Mucosa of descending colon (tissue), 3 donors: ENCODE measurements at regions not wholly inside any gene's neighbourhood (a gene's known extent, or its start where the extent isn't known, plus 50 kb on each side); places are given as distances from the start of the nearest gene placed in this dataset.
A peak's percentile ranks its signal among the peaks of the same experiment; 100 is the strongest.

Source experiments
- ATAC-seq: fragments of 200-7000 bp; cut with Tn5 transposase; one replicate; pipeline ENCODE4 v1.9.1; 2020; ENCODE audit warnings: mild to moderate bottlenecking, moderate library complexity
- DNase-seq, 3 donors: peaks; one replicate each; pipeline ENCODE4 v3.0.0-alpha.2; 2020
- H3K36me3 ChIP-seq: fragments of 200-600 bp; one replicate; pipeline ENCODE4 v1.8.0; 2021; ENCODE audit warnings: low read depth, mild to moderate bottlenecking
- H3K4me1 ChIP-seq: fragments of 200-600 bp; one replicate; pipeline ENCODE4 v1.8.0; 2021; ENCODE audit warnings: low read depth, mild to moderate bottlenecking
- H3K4me3 ChIP-seq: fragments of 200-600 bp; one replicate; pipeline ENCODE4 v1.8.0; 2021; ENCODE audit warnings: mild to moderate bottlenecking
- H3K9me3 ChIP-seq: fragments of 200-600 bp; one replicate; pipeline ENCODE4 v1.8.0; 2021; ENCODE audit warnings: mild to moderate bottlenecking
- intact Hi-C, 2 donors: fragments of 100-400 bp; cut with DNase I in 1 of 2; cut with micrococcal nuclease in 1 of 2; formaldehyde crosslinking; loops; one replicate each; pipeline versions ENCODE4 v1.11.0 to v1.11.1; 2022; cut with DNase I, micrococcal nuclease
- TF ChIP-seq, protein P1 (sequence below): fragments of 200-600 bp; IDR thresholded peaks from one replicate; pipeline ENCODE4 v1.8.0; 2022; ENCODE audit warnings: antibody characterized with exemption, mild to moderate bottlenecking
- donor health status: DM: no; HTN: no; CAD: no; lungs with moderate emphysema.
- donor health status: DM: no; HTN: no; CAD: no.
- donor health status: DM: no; HTN: yes; CAD: no.

DNA sequence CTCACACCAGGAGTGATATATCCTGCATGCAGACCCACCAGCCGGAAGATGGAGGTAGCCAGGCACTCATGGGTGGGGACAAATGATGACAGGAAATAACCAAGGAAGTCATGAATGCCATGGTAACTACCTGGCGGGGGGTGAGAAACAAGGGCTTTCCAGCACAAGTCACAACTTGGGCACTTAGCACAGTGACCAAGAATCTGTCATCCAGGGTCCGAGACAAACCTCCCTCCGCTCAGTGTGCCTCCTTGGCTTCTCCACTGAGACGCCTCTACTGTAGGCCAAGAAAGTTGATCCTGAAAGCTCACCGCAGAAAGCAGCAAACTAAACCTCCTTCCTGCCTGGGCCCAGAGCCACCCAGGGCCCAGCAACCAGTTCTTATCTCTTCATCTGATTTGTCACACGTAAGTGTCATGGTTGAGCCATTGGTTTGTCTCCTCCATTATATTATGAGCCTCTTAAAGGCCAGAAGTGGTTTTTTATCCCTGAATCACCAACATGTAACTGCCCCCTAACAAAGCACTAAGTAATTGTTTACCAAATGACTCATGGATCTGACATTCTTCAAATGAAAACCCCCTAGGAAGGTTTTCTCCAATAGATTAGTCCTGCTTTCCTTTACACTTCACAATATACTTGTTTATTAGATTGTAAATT, 84.3 kb upstream of the TAB2 start:
- ATAC-seq, result peak; percentile 44
- intact Hi-C loops, result no loop called here
- no peaks in the 10 kb centered on the region for H3K4me1 ChIP-seq
- H3K4me3 ChIP-seq, result no peak overlapping the region
- TF ChIP-seq, protein P1, sequence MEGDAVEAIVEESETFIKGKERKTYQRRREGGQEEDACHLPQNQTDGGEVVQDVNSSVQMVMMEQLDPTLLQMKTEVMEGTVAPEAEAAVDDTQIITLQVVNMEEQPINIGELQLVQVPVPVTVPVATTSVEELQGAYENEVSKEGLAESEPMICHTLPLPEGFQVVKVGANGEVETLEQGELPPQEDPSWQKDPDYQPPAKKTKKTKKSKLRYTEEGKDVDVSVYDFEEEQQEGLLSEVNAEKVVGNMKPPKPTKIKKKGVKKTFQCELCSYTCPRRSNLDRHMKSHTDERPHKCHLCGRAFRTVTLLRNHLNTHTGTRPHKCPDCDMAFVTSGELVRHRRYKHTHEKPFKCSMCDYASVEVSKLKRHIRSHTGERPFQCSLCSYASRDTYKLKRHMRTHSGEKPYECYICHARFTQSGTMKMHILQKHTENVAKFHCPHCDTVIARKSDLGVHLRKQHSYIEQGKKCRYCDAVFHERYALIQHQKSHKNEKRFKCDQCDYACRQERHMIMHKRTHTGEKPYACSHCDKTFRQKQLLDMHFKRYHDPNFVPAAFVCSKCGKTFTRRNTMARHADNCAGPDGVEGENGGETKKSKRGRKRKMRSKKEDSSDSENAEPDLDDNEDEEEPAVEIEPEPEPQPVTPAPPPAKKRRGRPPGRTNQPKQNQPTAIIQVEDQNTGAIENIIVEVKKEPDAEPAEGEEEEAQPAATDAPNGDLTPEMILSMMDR, result no peak
- H3K9me3 ChIP-seq, result no peaks in the 10 kb centered on the region
- no peaks in the 10 kb centered on the region for H3K36me3 ChIP-seq
- no peak for DNase-seq

DNA sequence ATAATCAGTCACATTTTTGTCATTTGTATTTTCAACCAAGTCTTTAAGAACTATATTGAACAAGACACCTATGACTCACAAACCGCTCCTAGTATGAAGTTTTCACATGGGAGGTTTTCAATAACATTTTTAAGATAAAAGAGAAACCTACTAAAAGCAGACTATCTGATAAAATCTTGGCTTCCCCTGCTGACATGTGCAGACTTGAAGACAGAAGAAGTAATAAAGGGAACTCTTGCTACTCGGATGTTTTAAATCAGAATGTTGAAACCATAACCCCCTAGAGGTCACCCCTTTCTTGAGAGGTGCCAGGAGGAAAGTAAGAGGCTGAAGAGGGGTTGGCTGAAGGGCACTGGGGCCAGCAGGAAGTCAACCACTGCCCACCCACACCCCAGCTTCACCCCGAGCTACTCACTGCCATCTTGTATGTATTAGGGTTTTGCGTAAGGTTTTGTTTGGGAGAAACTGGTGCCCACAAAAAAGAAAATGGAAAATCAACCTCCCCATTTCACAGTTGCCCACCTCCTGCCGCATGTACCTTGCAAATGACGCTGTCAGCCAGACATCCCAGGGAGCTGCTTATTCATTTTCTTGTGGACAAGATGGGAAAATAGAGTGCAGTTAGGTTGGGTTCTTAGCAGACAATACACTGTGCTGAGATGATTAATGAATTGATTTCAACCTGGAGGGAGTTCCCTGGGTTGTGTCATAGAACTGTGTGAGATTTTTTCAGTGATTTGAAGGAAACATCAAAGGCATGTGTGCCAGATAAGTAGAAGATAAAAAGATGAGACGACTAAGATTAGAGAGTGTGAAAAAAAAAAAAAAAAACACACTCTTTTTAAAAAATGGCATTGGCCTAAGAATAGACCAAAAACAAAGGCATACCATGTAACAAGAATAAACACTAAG, 83.2 kb upstream of the TAB2 start:
- no peaks in the 10 kb centered on the region for H3K36me3 ChIP-seq
- H3K9me3 ChIP-seq, result no peaks in the 10 kb centered on the region
- H3K4me3 ChIP-seq, result no peak overlapping the region
- DNase-seq (no peak), ATAC-seq (no peak)
- H3K4me1 ChIP-seq, result no peaks in the 10 kb centered on the region
- TF ChIP-seq, protein P1, result no peak
- intact Hi-C loops, result no loop called here

DNA sequence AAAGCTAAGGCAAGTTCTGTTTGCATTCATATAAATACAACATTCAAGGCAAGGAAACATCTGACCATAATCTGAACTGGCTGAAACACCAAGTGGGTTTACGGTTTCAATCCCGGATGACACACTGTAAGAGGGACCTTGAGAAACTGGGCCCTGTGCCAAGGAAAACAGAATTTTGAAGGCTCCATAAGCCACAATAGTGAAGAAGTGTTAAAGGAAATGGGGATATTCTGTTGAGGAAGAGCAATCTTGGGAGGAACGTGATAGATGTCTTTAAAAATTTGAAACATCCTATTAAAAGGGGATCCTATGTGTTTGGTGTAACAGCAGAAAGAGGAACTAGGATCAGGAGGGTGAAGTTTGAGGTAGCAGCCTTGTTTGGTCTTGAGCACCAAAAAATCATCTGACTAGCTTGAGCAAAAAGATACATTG, 82.4 kb upstream of the TAB2 start:
- Histone ChIP-seq H3K36me3 (no peaks in the 10 kb centered on the region), H3K4me3 (no peak overlapping the region), H3K9me3 (peaks cover 2% of the 10 kb centered on the region), H3K4me1 (no peaks in the 10 kb centered on the region)
- TF ChIP-seq, protein P1, result no peak
- ATAC-seq (peak; percentile 49), DNase-seq (peak in 1 of 3 donors; percentile 56)
- intact Hi-C loops, result no loop called here

- TF ChIP-seq, protein P1, result no peak
- intact Hi-C loops, result no loop called here
- ATAC-seq (no peak), DNase-seq (no peak)
- H3K4me1 ChIP-seq, result no peaks in the 10 kb centered on the region
- no peaks in the 10 kb centered on the region for H3K36me3 ChIP-seq
- H3K4me3 ChIP-seq, result no peak overlapping the region
- peaks cover 2% of the 10 kb centered on the region for H3K9me3 ChIP-seq
These were observed 80.9 kb upstream of the TAB2 start for GRCh38 chr6:149236589-149236988.

GRCh38 chr6:149237464-149237863, 80.0 kb upstream of the TAB2 start:
- peaks cover 2% of the 10 kb centered on the region for H3K9me3 ChIP-seq
- no peaks in the 10 kb centered on the region for H3K4me1 ChIP-seq
- TF ChIP-seq, protein P1, result no peak
- no peak for DNase-seq
- no peak for ATAC-seq
- intact Hi-C loops, result no loop called here
- no peaks in the 10 kb centered on the region for H3K36me3 ChIP-seq
- H3K4me3 ChIP-seq, result no peak overlapping the region
